Stomach smooth muscle (tissue), 2 donors: ENCODE measurements at regions not wholly inside any gene's neighbourhood (a gene's known extent, or its start where the extent isn't known, plus 50 kb on each side); places are given as distances from the start of the nearest gene placed in this dataset.

Source experiments
- H3K27ac ChIP-seq: one replicate; pipeline ENCODE4 v1.7.0; 2013; ENCODE audit warnings: mild to moderate bottlenecking, low read length, inconsistent platforms
- H3K27me3 ChIP-seq, 2 donors: one replicate each; pipeline ENCODE4 v1.7.0; 2013; ENCODE audit warnings: low read length in 2 of 2; ENCODE audit not compliant: insufficient read depth in 2 of 2, control insufficient read depth in 1 of 2
- H3K36me3 ChIP-seq, 2 donors: one replicate each; pipeline ENCODE4 v1.7.0; 2013; ENCODE audit warnings: low read length in 2 of 2; ENCODE audit not compliant: control insufficient read depth in 2 of 2, insufficient read depth in 2 of 2
- H3K4me1 ChIP-seq: one replicate; pipeline ENCODE4 v1.7.0; 2013; ENCODE audit warnings: low read length; ENCODE audit not compliant: control insufficient read depth, insufficient read depth
- H3K4me3 ChIP-seq, 2 donors: one replicate each; pipeline ENCODE4 v1.7.0; 2013; ENCODE audit warnings: low read length in 2 of 2
- H3K9ac ChIP-seq, 2 donors: one replicate each; pipeline ENCODE4 v1.7.0; 2013; ENCODE audit warnings: low read length in 2 of 2, mild to moderate bottlenecking in 1 of 2
- H3K9me3 ChIP-seq, 2 donors: one replicate each; pipeline ENCODE4 v1.7.0; 2013; ENCODE audit warnings: low read length in 2 of 2; ENCODE audit not compliant: control insufficient read depth in 2 of 2
- donor health status: healthy.
- donor health status: Pancreatic carcinoma.

DNA sequence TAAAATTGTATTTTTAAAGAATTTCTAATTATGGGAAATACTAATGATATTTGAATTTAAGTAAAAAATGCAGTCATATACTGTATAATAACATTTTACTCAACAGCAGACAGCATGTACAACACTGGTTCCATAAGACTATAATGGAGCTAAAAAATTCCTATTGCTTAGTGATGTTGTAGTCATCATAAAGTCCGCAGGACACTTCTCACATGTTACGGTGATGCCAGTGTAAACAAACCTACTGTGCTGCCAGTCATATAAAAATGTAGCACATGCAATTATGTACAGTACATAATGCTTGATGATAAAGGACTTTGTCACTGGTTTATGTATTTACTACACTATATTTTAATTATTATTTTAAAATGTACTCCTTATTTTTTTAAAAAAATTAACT lies 629.3 kb downstream of the IPMK start:
- H3K4me1 ChIP-seq = no peaks in the 10 kb centered on the region
- no peaks in the 10 kb centered on the region for H3K9me3 ChIP-seq
- no peak overlapping the region for H3K4me3 ChIP-seq
- no peak overlapping the region for H3K27ac ChIP-seq
- H3K9ac ChIP-seq = no peak overlapping the region
- no peaks in the 10 kb centered on the region for H3K27me3 ChIP-seq
- no peaks in the 10 kb centered on the region for H3K36me3 ChIP-seq

GRCh38 chr10:57628592-57629284 lies 639.0 kb downstream of the IPMK start:
- Histone ChIP-seq H3K36me3 (no peaks in the 10 kb centered on the region), H3K4me1 (no peaks in the 10 kb centered on the region), H3K4me3 (no peak overlapping the region), H3K27me3 (no peaks in the 10 kb centered on the region), H3K27ac (no peak overlapping the region), H3K9me3 (no peaks in the 10 kb centered on the region), H3K9ac (no peak overlapping the region)

DNA sequence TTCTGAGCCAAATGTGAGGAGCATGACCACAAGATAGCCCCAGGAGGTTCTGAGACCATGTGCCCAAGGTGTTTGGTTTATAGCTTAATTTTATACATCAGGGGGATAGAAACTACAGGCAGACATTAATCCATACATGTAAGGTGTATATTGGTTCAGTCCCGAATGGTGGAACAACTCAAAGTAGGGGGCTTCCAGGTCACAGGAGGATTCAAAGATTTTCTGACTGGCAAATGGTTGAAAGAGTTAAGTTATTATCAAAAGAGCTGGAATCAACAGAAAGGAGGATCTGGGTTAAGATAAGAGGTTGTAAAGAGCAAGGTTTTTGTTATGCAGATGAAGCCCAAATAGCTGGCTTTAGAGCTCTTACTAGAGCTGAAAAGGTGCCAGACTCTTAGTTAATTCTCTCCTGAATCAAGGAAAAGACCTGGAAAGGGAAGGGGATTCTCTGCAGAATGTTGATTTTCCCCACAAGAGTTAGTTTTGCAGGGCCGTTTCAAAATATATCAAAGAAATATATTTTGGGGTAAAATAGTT lies 640.0 kb downstream of the IPMK start:
- H3K4me3 ChIP-seq = no peak overlapping the region
- no peak overlapping the region for H3K27ac ChIP-seq
- H3K4me1 ChIP-seq = no peaks in the 10 kb centered on the region
- no peaks in the 10 kb centered on the region for H3K36me3 ChIP-seq
- H3K27me3 ChIP-seq = no peaks in the 10 kb centered on the region
- no peaks in the 10 kb centered on the region for H3K9me3 ChIP-seq
- no peak overlapping the region for H3K9ac ChIP-seq

DNA sequence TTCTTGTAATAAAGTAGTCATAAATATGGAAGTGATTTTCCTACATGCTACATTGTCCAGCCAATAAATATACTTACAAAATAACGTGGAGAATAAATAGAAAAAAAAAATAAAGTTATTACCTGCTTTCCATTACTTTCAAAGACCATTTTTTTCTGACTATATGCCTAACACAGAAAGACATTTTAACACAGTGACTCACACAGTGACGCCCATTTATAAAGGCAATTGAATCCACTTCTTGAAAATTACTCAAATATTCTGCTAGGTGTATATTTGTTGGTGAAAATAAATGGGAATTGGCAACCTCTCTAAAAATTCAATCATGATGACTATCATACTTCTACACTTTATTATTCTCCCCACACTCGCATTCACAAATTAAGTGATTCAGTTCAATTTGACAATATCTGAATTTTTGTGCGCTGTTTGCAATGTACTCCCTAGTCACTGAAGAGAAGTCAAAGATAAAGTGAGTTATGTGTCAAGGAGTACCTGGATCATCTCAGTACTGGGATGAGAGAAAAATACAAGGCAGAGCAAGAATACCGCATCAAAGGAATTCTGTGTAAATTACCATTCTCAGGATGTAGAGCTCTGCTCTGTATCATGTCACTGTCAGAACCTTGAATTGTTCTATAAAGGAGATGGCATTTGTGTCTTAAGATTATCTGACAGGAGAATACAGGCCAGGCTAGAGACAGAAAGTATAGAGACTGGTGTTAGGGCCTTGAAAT lies 642.7 kb downstream of the IPMK start:
- H3K9ac ChIP-seq = no peak overlapping the region
- H3K4me3 ChIP-seq = no peak overlapping the region
- H3K27me3 ChIP-seq = no peaks in the 10 kb centered on the region
- H3K4me1 ChIP-seq = no peaks in the 10 kb centered on the region
- no peaks in the 10 kb centered on the region for H3K36me3 ChIP-seq
- H3K9me3 ChIP-seq = no peaks in the 10 kb centered on the region
- H3K27ac ChIP-seq = no peak overlapping the region

DNA sequence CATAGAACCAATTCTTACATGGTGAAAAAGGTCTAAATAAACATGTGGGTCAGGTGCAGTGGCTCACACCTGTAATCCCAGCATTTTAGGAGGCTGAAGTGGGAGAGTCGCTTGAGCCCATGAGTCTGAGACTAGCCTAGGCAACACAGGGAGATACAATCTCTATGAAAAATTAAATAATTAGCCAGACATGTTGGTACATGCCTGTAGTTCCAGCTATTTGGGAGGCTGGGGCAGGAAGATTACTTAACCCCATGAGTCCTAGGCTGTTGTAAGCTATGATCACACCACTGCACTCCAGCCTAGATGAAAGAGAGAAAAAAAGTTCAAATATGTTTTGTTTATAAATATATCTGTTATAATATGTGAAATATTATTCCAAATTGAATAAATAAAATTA lies 643.6 kb downstream of the IPMK start:
- H3K4me3 ChIP-seq = no peak overlapping the region
- H3K36me3 ChIP-seq = no peaks in the 10 kb centered on the region
- H3K9ac ChIP-seq = no peak overlapping the region
- no peaks in the 10 kb centered on the region for H3K9me3 ChIP-seq
- H3K4me1 ChIP-seq = no peaks in the 10 kb centered on the region
- H3K27me3 ChIP-seq = no peaks in the 10 kb centered on the region
- H3K27ac ChIP-seq = no peak overlapping the region

GRCh38 chr10:57621466-57621865 lies 646.2 kb downstream of the IPMK start:
- no peaks in the 10 kb centered on the region for H3K9me3 ChIP-seq
- H3K27ac ChIP-seq = no peak overlapping the region
- no peak overlapping the region for H3K9ac ChIP-seq
- H3K27me3 ChIP-seq = no peaks in the 10 kb centered on the region
- H3K36me3 ChIP-seq = no peaks in the 10 kb centered on the region
- H3K4me1 ChIP-seq = no peaks in the 10 kb centered on the region
- H3K4me3 ChIP-seq = no peak overlapping the region

- Histone ChIP-seq H3K36me3 (no peaks in the 10 kb centered on the region), H3K4me3 (no peak overlapping the region), H3K9ac (no peak overlapping the region), H3K4me1 (no peaks in the 10 kb centered on the region), H3K9me3 (no peaks in the 10 kb centered on the region), H3K27ac (no peak overlapping the region), H3K27me3 (no peaks in the 10 kb centered on the region)
These were observed 661.7 kb downstream of the IPMK start for GRCh38 chr10:57605948-57606485.

GRCh38 chr10:57599440-57599839 lies 668.3 kb downstream of the IPMK start:
- Histone ChIP-seq H3K36me3 (no peaks in the 10 kb centered on the region), H3K27ac (no peak overlapping the region)

DNA sequence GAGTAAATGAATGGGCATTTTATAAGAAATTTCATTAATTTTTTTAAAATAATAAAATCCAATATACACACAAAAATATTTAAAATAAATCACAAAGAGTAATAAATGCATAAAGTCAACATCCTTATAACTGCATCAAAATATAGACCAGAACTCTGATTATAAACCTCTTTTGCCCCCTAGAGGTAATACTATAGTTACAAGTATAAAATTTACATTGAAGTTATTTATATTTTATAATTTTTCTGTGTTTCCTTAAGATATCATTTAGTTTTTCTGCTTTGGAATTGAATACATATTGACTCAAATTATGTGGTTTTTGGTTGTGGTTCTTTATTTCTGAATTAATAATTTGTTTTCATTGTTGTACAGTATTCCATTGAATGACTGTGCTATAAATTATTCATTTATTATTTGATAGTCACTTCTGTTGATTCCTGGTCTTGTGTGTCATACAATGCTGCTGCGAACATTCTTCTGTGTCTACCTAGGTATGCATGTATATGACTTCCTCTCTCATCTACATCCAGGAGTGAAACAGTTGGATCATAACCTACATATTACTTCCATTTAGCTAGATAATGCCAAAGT lies 673.6 kb downstream of the IPMK start:
- H3K27ac ChIP-seq = no peak overlapping the region
- H3K4me1 ChIP-seq = no peaks in the 10 kb centered on the region
- no peaks in the 10 kb centered on the region for H3K9me3 ChIP-seq
- no peaks in the 10 kb centered on the region for H3K36me3 ChIP-seq
- no peak overlapping the region for H3K4me3 ChIP-seq
- no peaks in the 10 kb centered on the region for H3K27me3 ChIP-seq
- no peak overlapping the region for H3K9ac ChIP-seq

More at GRCh38 chr10:57599440-57599839, 668.3 kb downstream of the IPMK start:
- H3K9me3 ChIP-seq = no peaks in the 10 kb centered on the region
- H3K9ac ChIP-seq = no peak overlapping the region
- H3K4me3 ChIP-seq = no peak overlapping the region
- H3K4me1 ChIP-seq = no peaks in the 10 kb centered on the region
- H3K27me3 ChIP-seq = no peaks in the 10 kb centered on the region

GRCh38 chr10:57579926-57580325 lies 687.8 kb downstream of the IPMK start:
- Histone ChIP-seq H3K4me3 (no peak overlapping the region), H3K4me1 (no peaks in the 10 kb centered on the region), H3K9me3 (peaks cover 0 to 2% of the 10 kb centered on the region in 2 donors), H3K27ac (no peak overlapping the region), H3K9ac (no peak overlapping the region), H3K27me3 (no peaks in the 10 kb centered on the region), H3K36me3 (no peaks in the 10 kb centered on the region)
